HUES48 (cell line): ENCODE measurements at regions not wholly inside any gene's neighbourhood (a gene's known extent, or its start where the extent isn't known, plus 50 kb on each side); places are given as distances from the start of the nearest gene placed in this dataset.
"Not testable (repeated sequence)": the region's sequence is repeated elsewhere in the genome, so short reads cannot be mapped to it uniquely, and the experiment has no call there.

Experiments
- H3K27ac ChIP-seq: one replicate; pipeline ENCODE4 v1.7.0; 2013; ENCODE audit warnings: low read depth, low read length, inconsistent platforms
- H3K27me3 ChIP-seq: 2 replicates; pipeline ENCODE4 v1.6.1; 2013; ENCODE audit warnings: mild to moderate bottlenecking, low read length; ENCODE audit not compliant: control insufficient read depth, insufficient read depth
- H3K36me3 ChIP-seq: 2 replicates; pipeline ENCODE4 v1.6.1; 2013; ENCODE audit warnings: low read length; ENCODE audit not compliant: control insufficient read depth, insufficient read depth
- H3K4me1 ChIP-seq: 2 replicates; pipeline ENCODE4 v1.6.1; 2013; ENCODE audit warnings: mild to moderate bottlenecking, low read length; ENCODE audit not compliant: control insufficient read depth, insufficient read depth
- H3K4me3 ChIP-seq: 2 replicates; pipeline ENCODE4 v1.5.1; 2013; ENCODE audit warnings: mild to moderate bottlenecking, low read depth, low read length
- H3K9ac ChIP-seq: 2 replicates; pipeline ENCODE4 v1.6.1; 2013; ENCODE audit warnings: mild to moderate bottlenecking, low read depth, low read length, moderate library complexity
- H3K9me3 ChIP-seq: 2 replicates; pipeline ENCODE4 v1.6.1; 2013; ENCODE audit warnings: low read length; ENCODE audit not compliant: control insufficient read depth, insufficient read depth

GRCh38 chr2:150212722-150213171 lies 274.7 kb downstream of the RND3 start:
- H3K9ac ChIP-seq = no peak overlapping the region
- H3K9me3 ChIP-seq = no peaks in the 10 kb centered on the region
- no peak overlapping the region for H3K4me3 ChIP-seq
- peaks cover 13% of the 10 kb centered on the region for H3K4me1 ChIP-seq
- H3K27ac ChIP-seq = no peak overlapping the region
- no peaks in the 10 kb centered on the region for H3K27me3 ChIP-seq
- no peaks in the 10 kb centered on the region for H3K36me3 ChIP-seq

GRCh38 chr2:150211164-150211631 lies 276.3 kb downstream of the RND3 start:
- H3K27me3 ChIP-seq = no peaks in the 10 kb centered on the region
- H3K36me3 ChIP-seq = no peaks in the 10 kb centered on the region
- H3K9me3 ChIP-seq = no peaks in the 10 kb centered on the region
- H3K4me3 ChIP-seq = no peak overlapping the region
- no peak overlapping the region for H3K9ac ChIP-seq
- H3K27ac ChIP-seq = no peak overlapping the region
- H3K4me1 ChIP-seq = peaks cover 13% of the 10 kb centered on the region

- H3K27ac ChIP-seq = no peak overlapping the region
Measured at GRCh38 chr2:150209746-150210145, 277.7 kb downstream of the RND3 start.

GRCh38 chr2:150208689-150209088 lies 278.8 kb downstream of the RND3 start:
- H3K9me3 ChIP-seq = no peaks in the 10 kb centered on the region
- H3K9ac ChIP-seq = no peak overlapping the region
- H3K4me3 ChIP-seq = no peak overlapping the region
- H3K27ac ChIP-seq = no peak overlapping the region
- no peaks in the 10 kb centered on the region for H3K27me3 ChIP-seq
- peaks cover 3% of the 10 kb centered on the region; the same call in 1 of the 2 replicates for H3K4me1 ChIP-seq
- H3K36me3 ChIP-seq = no peaks in the 10 kb centered on the region

More at GRCh38 chr2:150209746-150210145, 277.7 kb downstream of the RND3 start:
- Histone ChIP-seq H3K9me3 (no peaks in the 10 kb centered on the region), H3K27me3 (no peaks in the 10 kb centered on the region), H3K4me3 (no peak overlapping the region), H3K9ac (no peak overlapping the region), H3K4me1 (peaks cover 8% of the 10 kb centered on the region), H3K36me3 (no peaks in the 10 kb centered on the region)

GRCh38 chr2:150207979-150208378 lies 279.5 kb downstream of the RND3 start:
- H3K4me3 ChIP-seq = no peak overlapping the region
- no peaks in the 10 kb centered on the region for H3K36me3 ChIP-seq
- H3K9me3 ChIP-seq = no peaks in the 10 kb centered on the region
- no peak overlapping the region for H3K9ac ChIP-seq
- H3K4me1 ChIP-seq = peaks cover 3% of the 10 kb centered on the region; the same call in 1 of the 2 replicates
- no peak overlapping the region for H3K27ac ChIP-seq
- no peaks in the 10 kb centered on the region for H3K27me3 ChIP-seq

GRCh38 chr2:150204451-150204850 lies 283.0 kb downstream of the RND3 start:
- no peak overlapping the region for H3K27ac ChIP-seq
- no peaks in the 10 kb centered on the region for H3K9me3 ChIP-seq
- no peaks in the 10 kb centered on the region for H3K36me3 ChIP-seq
- no peak overlapping the region for H3K9ac ChIP-seq
- H3K27me3 ChIP-seq = no peaks in the 10 kb centered on the region
- H3K4me3 ChIP-seq = no peak overlapping the region
- peaks cover 3% of the 10 kb centered on the region; the same call in 1 of the 2 replicates for H3K4me1 ChIP-seq

GRCh38 chr2:150194816-150195215 lies 292.7 kb downstream of the RND3 start:
- H3K4me1 ChIP-seq, H3K9me3 ChIP-seq, H3K4me3 ChIP-seq, H3K36me3 ChIP-seq, H3K9ac ChIP-seq, H3K27ac ChIP-seq, H3K27me3 ChIP-seq: not testable (repeated sequence)

- Histone ChIP-seq H3K9ac (no peak overlapping the region), H3K27me3 (no peaks in the 10 kb centered on the region), H3K4me3 (no peak overlapping the region), H3K36me3 (no peaks in the 10 kb centered on the region), H3K9me3 (no peaks in the 10 kb centered on the region), H3K4me1 (no peaks in the 10 kb centered on the region), H3K27ac (no peak overlapping the region)
Measured at GRCh38 chr2:150192701-150193100, 294.8 kb downstream of the RND3 start.

GRCh38 chr2:150191349-150191748 lies 296.1 kb downstream of the RND3 start:
- Histone ChIP-seq H3K9ac (no peak overlapping the region), H3K36me3 (no peaks in the 10 kb centered on the region), H3K9me3 (no peaks in the 10 kb centered on the region), H3K4me1 (no peaks in the 10 kb centered on the region), H3K27me3 (no peaks in the 10 kb centered on the region), H3K27ac (no peak overlapping the region), H3K4me3 (no peak overlapping the region)

- H3K4me3 ChIP-seq = no peak overlapping the region
- no peaks in the 10 kb centered on the region for H3K36me3 ChIP-seq
- no peaks in the 10 kb centered on the region for H3K9me3 ChIP-seq
- no peaks in the 10 kb centered on the region for H3K4me1 ChIP-seq
- no peaks in the 10 kb centered on the region for H3K27me3 ChIP-seq
- no peak overlapping the region for H3K27ac ChIP-seq
- H3K9ac ChIP-seq = no peak overlapping the region
Measured at GRCh38 chr2:150190546-150190945, 296.9 kb downstream of the RND3 start.

- H3K9ac ChIP-seq = no peak overlapping the region
- H3K27me3 ChIP-seq = no peaks in the 10 kb centered on the region
- H3K4me1 ChIP-seq = peaks cover 10% of the 10 kb centered on the region
- H3K36me3 ChIP-seq = no peaks in the 10 kb centered on the region
- H3K9me3 ChIP-seq = no peaks in the 10 kb centered on the region
- no peak overlapping the region for H3K4me3 ChIP-seq
- no peak overlapping the region for H3K27ac ChIP-seq
Measured at GRCh38 chr2:150188800-150189199, 298.7 kb downstream of the RND3 start.

- H3K4me3 ChIP-seq = no peak overlapping the region
- no peaks in the 10 kb centered on the region for H3K36me3 ChIP-seq
- peaks cover 11% of the 10 kb centered on the region for H3K4me1 ChIP-seq
- no peaks in the 10 kb centered on the region for H3K9me3 ChIP-seq
- H3K27me3 ChIP-seq = no peaks in the 10 kb centered on the region
- H3K9ac ChIP-seq = no peak overlapping the region
- no peak overlapping the region for H3K27ac ChIP-seq
Measured at GRCh38 chr2:150188177-150188576, 299.3 kb downstream of the RND3 start.
